ENCODE measurements at regions not wholly inside any gene's neighbourhood (a gene's known extent, or its start where the extent isn't known, plus 50 kb on each side); places are given as distances from the start of the nearest gene placed in this dataset.

GRCh38 chr18:43919551-43919950 is 642.3 kb upstream of the SYT4 start:
- H3K27me3 ChIP-seq (ENCODE audit: insufficient read depth, low read length), result no peaks in the 10 kb centered on the region

DNA sequence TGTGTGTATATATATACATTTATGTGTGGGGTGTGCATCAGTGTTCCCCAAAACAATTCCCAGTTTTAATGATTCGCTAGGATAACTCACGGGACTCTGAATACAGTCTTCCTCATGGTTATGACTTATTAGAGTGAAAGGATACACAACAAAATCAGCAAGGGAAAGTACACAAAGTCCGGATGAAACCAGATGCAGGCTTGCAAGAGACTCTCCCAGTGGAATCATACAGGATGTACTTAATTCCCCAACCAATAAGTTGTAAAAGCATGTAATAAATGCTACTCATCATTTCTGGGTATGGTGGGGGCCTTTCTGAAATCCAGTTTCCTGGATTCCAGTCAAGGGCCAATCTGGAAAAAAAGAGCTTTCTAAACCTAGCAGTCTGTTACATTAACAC is 654.1 kb upstream of the SYT4 start:
- Histone ChIP-seq H3K36me3 (ENCODE audit: insufficient read depth, low read length) (no peaks in the 10 kb centered on the region), H3K9me3 (ENCODE audit: low read length) (no peaks in the 10 kb centered on the region), H2AFZ (ENCODE audit: low read depth, low read length) (no peak overlapping the region), H3K4me3 (ENCODE audit: low read length) (no peak overlapping the region), H3K4me1 (ENCODE audit: insufficient read depth, low read length) (no peaks in the 10 kb centered on the region), H3K27me3 (ENCODE audit: insufficient read depth, low read length) (no peaks in the 10 kb centered on the region)

More at GRCh38 chr18:43919551-43919950, 642.3 kb upstream of the SYT4 start:
- no peaks in the 10 kb centered on the region for H3K9me3 ChIP-seq (ENCODE audit: low read length)
- peaks cover 2% of the 10 kb centered on the region for H3K4me1 ChIP-seq (ENCODE audit: insufficient read depth, low read length)
- no peak overlapping the region for H3K4me3 ChIP-seq (ENCODE audit: low read length)
- no peak overlapping the region for H2AFZ ChIP-seq (ENCODE audit: low read depth, low read length)
- no peaks in the 10 kb centered on the region for H3K36me3 ChIP-seq (ENCODE audit: insufficient read depth, low read length)

DNA sequence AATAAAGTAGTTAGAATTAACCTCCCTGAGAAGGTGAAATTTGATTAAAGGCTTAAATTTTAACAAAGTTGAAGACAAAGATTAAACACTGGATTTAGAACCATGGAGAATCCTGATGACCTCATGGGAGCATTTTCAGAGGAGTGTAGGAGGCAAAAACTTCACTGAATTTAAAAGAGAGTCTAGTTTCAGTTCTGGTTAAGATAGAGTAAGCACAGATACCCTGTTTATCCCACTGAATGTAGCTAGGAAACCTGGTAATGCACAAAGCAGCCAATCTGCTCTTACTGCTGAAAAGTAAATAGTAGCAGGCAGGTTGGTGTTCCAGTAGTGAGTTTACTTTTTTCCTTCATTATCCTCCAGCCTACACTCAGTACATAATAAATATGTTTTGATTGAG is 654.9 kb upstream of the SYT4 start:
- no peak overlapping the region for H3K4me3 ChIP-seq (ENCODE audit: low read length)
- no peaks in the 10 kb centered on the region for H3K4me1 ChIP-seq (ENCODE audit: insufficient read depth, low read length)
- no peak overlapping the region for H2AFZ ChIP-seq (ENCODE audit: low read depth, low read length)
- no peaks in the 10 kb centered on the region for H3K27me3 ChIP-seq (ENCODE audit: insufficient read depth, low read length)
- no peaks in the 10 kb centered on the region for H3K9me3 ChIP-seq (ENCODE audit: low read length)
- H3K36me3 ChIP-seq (ENCODE audit: insufficient read depth, low read length), result no peaks in the 10 kb centered on the region

- no peaks in the 10 kb centered on the region for H3K4me1 ChIP-seq (ENCODE audit: insufficient read depth, low read length)
- H3K27me3 ChIP-seq (ENCODE audit: insufficient read depth, low read length), result no peaks in the 10 kb centered on the region
- H2AFZ ChIP-seq (ENCODE audit: low read depth, low read length), result no peak overlapping the region
- no peaks in the 10 kb centered on the region for H3K9me3 ChIP-seq (ENCODE audit: low read length)
- no peaks in the 10 kb centered on the region for H3K36me3 ChIP-seq (ENCODE audit: insufficient read depth, low read length)
- no peak overlapping the region for H3K4me3 ChIP-seq (ENCODE audit: low read length)
These were observed 655.9 kb upstream of the SYT4 start for GRCh38 chr18:43933177-43933576.

DNA sequence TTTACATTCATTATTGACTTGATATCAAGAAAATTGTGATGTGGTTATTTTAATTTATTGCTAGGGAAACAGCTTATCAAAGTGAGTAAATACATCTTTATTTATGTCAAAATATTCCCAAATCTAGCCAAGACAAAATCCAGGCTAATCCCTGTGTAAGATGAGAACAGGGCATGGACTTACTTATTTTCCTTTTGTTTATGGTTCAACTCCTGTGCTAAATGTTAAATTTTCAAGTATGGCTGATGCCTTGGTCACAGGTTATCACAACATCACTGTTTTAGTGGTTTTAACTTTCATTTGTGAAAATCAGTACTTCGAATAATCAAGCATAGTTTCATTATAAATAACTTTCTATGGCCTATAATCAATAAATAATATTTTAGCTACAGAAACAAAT is 657.0 kb upstream of the SYT4 start:
- no peaks in the 10 kb centered on the region for H3K9me3 ChIP-seq (ENCODE audit: low read length)
- no peaks in the 10 kb centered on the region for H3K27me3 ChIP-seq (ENCODE audit: insufficient read depth, low read length)
- H2AFZ ChIP-seq (ENCODE audit: low read depth, low read length), result no peak overlapping the region
- H3K4me1 ChIP-seq (ENCODE audit: insufficient read depth, low read length), result no peaks in the 10 kb centered on the region
- H3K4me3 ChIP-seq (ENCODE audit: low read length), result no peak overlapping the region
- H3K36me3 ChIP-seq (ENCODE audit: insufficient read depth, low read length), result no peaks in the 10 kb centered on the region

DNA sequence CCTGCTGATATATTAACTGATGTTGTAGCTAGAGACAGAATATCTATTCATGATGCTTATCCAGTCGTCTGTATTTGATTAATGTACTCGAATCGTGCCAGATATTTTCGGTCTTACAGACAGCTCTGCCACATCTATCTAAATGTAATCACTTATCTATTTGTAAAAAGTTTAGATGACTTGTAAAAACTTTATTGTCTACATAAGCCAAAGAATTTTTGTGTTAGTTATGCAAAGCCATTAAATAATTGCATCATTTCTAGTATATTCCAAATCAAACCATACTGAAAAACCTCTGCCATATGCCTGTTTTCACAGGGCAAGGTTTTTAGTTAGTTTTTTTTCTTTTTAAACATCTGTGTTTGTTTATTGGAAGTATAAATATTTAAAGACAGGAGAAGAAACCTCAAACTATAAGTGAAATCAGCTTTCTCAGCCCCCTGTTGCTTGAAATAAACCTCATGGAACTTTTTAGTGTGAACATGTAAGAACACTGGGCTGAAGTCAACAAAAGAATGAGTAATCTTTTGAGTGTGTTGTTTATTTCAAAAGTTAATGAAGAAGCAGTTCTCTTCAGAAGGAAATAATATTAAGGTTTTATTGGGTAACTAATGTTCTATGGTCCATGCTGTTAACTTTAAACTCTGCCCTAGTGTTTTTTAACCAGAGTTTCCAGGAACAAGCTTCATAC is 657.6 kb upstream of the SYT4 start:
- Histone ChIP-seq H3K36me3 (ENCODE audit: insufficient read depth, low read length) (no peaks in the 10 kb centered on the region), H3K9me3 (ENCODE audit: low read length) (no peaks in the 10 kb centered on the region), H2AFZ (ENCODE audit: low read depth, low read length) (no peak overlapping the region), H3K27me3 (ENCODE audit: insufficient read depth, low read length) (no peaks in the 10 kb centered on the region), H3K4me1 (ENCODE audit: insufficient read depth, low read length) (no peaks in the 10 kb centered on the region), H3K4me3 (ENCODE audit: low read length) (no peak overlapping the region)

GRCh38 chr18:43936176-43936575 is 658.9 kb upstream of the SYT4 start:
- Histone ChIP-seq H3K4me1 (ENCODE audit: insufficient read depth, low read length) (no peaks in the 10 kb centered on the region), H3K27me3 (ENCODE audit: insufficient read depth, low read length) (no peaks in the 10 kb centered on the region), H2AFZ (ENCODE audit: low read depth, low read length) (no peak overlapping the region), H3K36me3 (ENCODE audit: insufficient read depth, low read length) (no peaks in the 10 kb centered on the region), H3K4me3 (ENCODE audit: low read length) (no peak overlapping the region), H3K9me3 (ENCODE audit: low read length) (no peaks in the 10 kb centered on the region)

DNA sequence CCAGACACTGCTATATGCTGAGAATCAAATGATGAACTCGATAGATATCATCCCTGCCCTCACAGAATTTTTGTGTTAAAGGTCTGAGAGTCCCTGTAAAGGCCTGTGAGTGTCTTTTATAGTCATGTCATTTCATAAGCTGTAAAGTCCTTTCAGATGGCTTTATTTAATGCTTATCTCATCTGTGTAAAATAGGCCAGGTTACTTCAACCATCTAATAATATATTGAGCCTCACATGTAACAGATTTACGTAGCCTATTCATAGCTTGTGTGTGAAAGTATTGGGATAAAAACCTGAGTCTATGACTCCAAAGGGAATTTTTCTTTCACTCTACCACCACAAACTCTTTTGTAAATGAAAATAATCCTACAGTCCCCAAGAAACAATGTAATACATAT is 672.0 kb upstream of the SYT4 start:
- Histone ChIP-seq H3K4me3 (ENCODE audit: low read length) (no peak overlapping the region), H3K4me1 (ENCODE audit: insufficient read depth, low read length) (no peaks in the 10 kb centered on the region), H3K36me3 (ENCODE audit: insufficient read depth, low read length) (no peaks in the 10 kb centered on the region), H2AFZ (ENCODE audit: low read depth, low read length) (no peak overlapping the region), H3K9me3 (ENCODE audit: low read length) (no peaks in the 10 kb centered on the region), H3K27me3 (ENCODE audit: insufficient read depth, low read length) (no peaks in the 10 kb centered on the region)

- Histone ChIP-seq H3K27me3 (ENCODE audit: insufficient read depth, low read length) (no peaks in the 10 kb centered on the region), H2AFZ (ENCODE audit: low read depth, low read length) (no peak overlapping the region), H3K36me3 (ENCODE audit: insufficient read depth, low read length) (no peaks in the 10 kb centered on the region), H3K9me3 (ENCODE audit: low read length) (no peaks in the 10 kb centered on the region), H3K4me3 (ENCODE audit: low read length) (no peak overlapping the region), H3K4me1 (ENCODE audit: insufficient read depth, low read length) (no peaks in the 10 kb centered on the region)
These were observed 672.8 kb upstream of the SYT4 start for GRCh38 chr18:43950062-43950461.

GRCh38 chr18:43952398-43952797 is 675.1 kb upstream of the SYT4 start:
- H3K9me3 ChIP-seq (ENCODE audit: low read length), result no peaks in the 10 kb centered on the region
- H3K4me3 ChIP-seq (ENCODE audit: low read length), result no peak overlapping the region
- H3K4me1 ChIP-seq (ENCODE audit: insufficient read depth, low read length), result no peaks in the 10 kb centered on the region
- no peak overlapping the region for H2AFZ ChIP-seq (ENCODE audit: low read depth, low read length)
- no peaks in the 10 kb centered on the region for H3K36me3 ChIP-seq (ENCODE audit: insufficient read depth, low read length)
- H3K27me3 ChIP-seq (ENCODE audit: insufficient read depth, low read length), result no peaks in the 10 kb centered on the region

- no peaks in the 10 kb centered on the region for H3K27me3 ChIP-seq (ENCODE audit: insufficient read depth, low read length)
- H2AFZ ChIP-seq (ENCODE audit: low read depth, low read length), result no peak overlapping the region
- no peaks in the 10 kb centered on the region for H3K9me3 ChIP-seq (ENCODE audit: low read length)
- H3K36me3 ChIP-seq (ENCODE audit: insufficient read depth, low read length), result no peaks in the 10 kb centered on the region
- H3K4me3 ChIP-seq (ENCODE audit: low read length), result no peak overlapping the region
- no peaks in the 10 kb centered on the region for H3K4me1 ChIP-seq (ENCODE audit: insufficient read depth, low read length)
These were observed 684.4 kb upstream of the SYT4 start for GRCh38 chr18:43961722-43962121.

GRCh38 chr18:43964666-43965065 is 687.4 kb upstream of the SYT4 start:
- H3K27me3 ChIP-seq (ENCODE audit: insufficient read depth, low read length), result no peaks in the 10 kb centered on the region
- no peak overlapping the region for H2AFZ ChIP-seq (ENCODE audit: low read depth, low read length)
- H3K9me3 ChIP-seq (ENCODE audit: low read length), result no peaks in the 10 kb centered on the region
- no peaks in the 10 kb centered on the region for H3K36me3 ChIP-seq (ENCODE audit: insufficient read depth, low read length)
- H3K4me1 ChIP-seq (ENCODE audit: insufficient read depth, low read length), result no peaks in the 10 kb centered on the region
- no peak overlapping the region for H3K4me3 ChIP-seq (ENCODE audit: low read length)

DNA sequence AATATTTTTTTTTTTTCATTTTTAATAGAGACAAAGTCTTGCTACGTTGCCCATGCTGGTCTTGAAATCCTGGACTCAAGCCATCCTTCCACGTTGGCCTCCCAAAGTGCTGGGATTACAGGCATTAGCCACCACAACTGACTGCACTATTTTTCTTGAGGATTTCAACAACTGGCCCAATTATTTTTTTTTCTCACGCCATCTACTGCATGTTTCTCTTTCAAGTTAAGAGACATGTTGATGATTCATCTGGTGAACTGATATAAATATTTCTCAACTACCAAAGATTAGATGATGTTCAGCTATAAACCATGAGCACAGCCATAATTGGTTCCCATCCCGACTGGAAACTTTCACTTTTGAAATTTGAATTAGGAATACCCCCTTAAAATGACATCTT is 688.4 kb upstream of the SYT4 start:
- H3K4me3 ChIP-seq (ENCODE audit: low read length), result no peak overlapping the region
- no peaks in the 10 kb centered on the region for H3K4me1 ChIP-seq (ENCODE audit: insufficient read depth, low read length)
- H3K36me3 ChIP-seq (ENCODE audit: insufficient read depth, low read length), result no peaks in the 10 kb centered on the region
- no peaks in the 10 kb centered on the region for H3K9me3 ChIP-seq (ENCODE audit: low read length)
- H2AFZ ChIP-seq (ENCODE audit: low read depth, low read length), result no peak overlapping the region
- no peaks in the 10 kb centered on the region for H3K27me3 ChIP-seq (ENCODE audit: insufficient read depth, low read length)

DNA sequence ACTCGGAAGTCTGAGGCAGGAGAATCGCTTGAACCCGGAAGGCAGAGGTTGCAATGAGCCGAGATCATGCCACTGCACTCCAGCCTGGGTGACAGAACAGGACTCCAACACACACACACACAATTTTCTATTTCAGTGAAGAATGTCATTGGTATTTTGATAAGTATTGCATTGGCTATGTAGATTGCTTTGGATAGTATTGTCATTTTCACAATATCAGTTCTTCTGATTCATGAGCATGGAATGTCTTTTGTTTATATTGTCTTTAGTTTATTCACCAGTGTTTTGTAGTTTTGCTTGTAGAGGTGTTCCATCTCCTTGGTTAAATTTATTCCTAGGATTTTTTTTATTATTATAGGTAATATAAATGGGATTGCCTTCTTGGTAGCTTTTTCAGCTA is 693.4 kb upstream of the SYT4 start:
- Histone ChIP-seq H3K4me3 (ENCODE audit: low read length) (no peak overlapping the region), H3K27me3 (ENCODE audit: insufficient read depth, low read length) (no peaks in the 10 kb centered on the region), H3K9me3 (ENCODE audit: low read length) (no peaks in the 10 kb centered on the region), H2AFZ (ENCODE audit: low read depth, low read length) (no peak overlapping the region), H3K4me1 (ENCODE audit: insufficient read depth, low read length) (no peaks in the 10 kb centered on the region), H3K36me3 (ENCODE audit: insufficient read depth, low read length) (no peaks in the 10 kb centered on the region)
